HL-60/S4 (cell line): ENCODE measurements at regions not wholly inside any gene's neighbourhood (a gene's known extent, or its start where the extent isn't known, plus 50 kb on each side); places are given as distances from the start of the nearest gene placed in this dataset.
"Not testable (repeated sequence)": the region's sequence is repeated elsewhere in the genome, so short reads cannot be mapped to it uniquely, and the experiment has no call there.

Source experiments
- in situ Hi-C: fragments of 300-500 bp; cut with MboI; formaldehyde crosslinking; loops from 2 replicates; pipeline ENCODE4 v1.14.3; 2022; ENCODE audit warnings: low sequenced_read_pairs

GRCh38 chr5:154567155-154567554 lies 89.1 kb upstream of the HAND1 start:
- in situ Hi-C loops, result no loop called here

GRCh38 chr5:154566146-154566680 lies 88.2 kb upstream of the HAND1 start:
- in situ Hi-C loops, result no loop called here

- in situ Hi-C loops, result no loop called here
Observed at GRCh38 chr5:154565123-154565522, 87.1 kb upstream of the HAND1 start.

- in situ Hi-C loops, result no loop called here
Observed at GRCh38 chr5:154562244-154562880, 84.3 kb upstream of the HAND1 start.

GRCh38 chr5:154559398-154560276 lies 81.6 kb upstream of the HAND1 start:
- in situ Hi-C loops, result no loop called here

GRCh38 chr5:154557548-154557947 lies 79.5 kb upstream of the HAND1 start:
- in situ Hi-C loops, result no loop called here

GRCh38 chr5:154547551-154547950 lies 69.5 kb upstream of the HAND1 start:
- in situ Hi-C loops, result no loop called here

GRCh38 chr5:154546719-154547118 lies 68.7 kb upstream of the HAND1 start:
- in situ Hi-C loops, result no loop called here

GRCh38 chr5:154544646-154545045 lies 66.6 kb upstream of the HAND1 start:
- in situ Hi-C loops, result no loop called here

GRCh38 chr5:154543380-154543779 lies 65.4 kb upstream of the HAND1 start:
- in situ Hi-C loops, result no loop called here

GRCh38 chr5:154542581-154542980 lies 64.6 kb upstream of the HAND1 start:
- in situ Hi-C loops, result no loop called here

- in situ Hi-C loops, result no loop called here
Observed at GRCh38 chr5:154542000-154542399, 64.0 kb upstream of the HAND1 start.

- in situ Hi-C loops, result no loop called here
Observed at GRCh38 chr5:154541553-154541952, 63.5 kb upstream of the HAND1 start.

- in situ Hi-C loops, result no loop called here
Observed at GRCh38 chr5:154540600-154540999, 62.6 kb upstream of the HAND1 start.

GRCh38 chr5:154538492-154538891 lies 60.5 kb upstream of the HAND1 start:
- in situ Hi-C loops, result no loop called here

GRCh38 chr5:154536439-154536838 lies 58.4 kb upstream of the HAND1 start:
- in situ Hi-C loops, result not testable (repeated sequence)

GRCh38 chr5:154535535-154535934 lies 57.5 kb upstream of the HAND1 start:
- in situ Hi-C loops, result no loop called here

GRCh38 chr5:154534457-154535050 lies 56.5 kb upstream of the HAND1 start:
- in situ Hi-C loops, result no loop called here

- in situ Hi-C loops, result no loop called here
Observed at GRCh38 chr5:154529282-154529681, 51.3 kb upstream of the HAND1 start.

- in situ Hi-C loops, result no loop called here
Observed at GRCh38 chr5:154528005-154528594, 50.1 kb upstream of the HAND1 start.
